Vagina (tissue), 2 donors: ENCODE measurements at regions not wholly inside any gene's neighbourhood (a gene's known extent, or its start where the extent isn't known, plus 50 kb on each side); places are given as distances from the start of the nearest gene placed in this dataset.

Experiments
- DNase-seq, 2 donors: peaks; one replicate each; pipeline ENCODE4 v3.0.0-alpha.2; 2017; ENCODE audit errors: extremely low spot score in 2 of 2
- H3K27ac ChIP-seq: fragments of 200-600 bp; sonication (generic); one replicate; pipeline ENCODE4 v1.5.1; 2019
- H3K27me3 ChIP-seq: fragments of 200-600 bp; sonication (generic); one replicate; pipeline ENCODE4 v1.5.1; 2019
- H3K36me3 ChIP-seq, 2 donors: fragments of 200-600 bp; sonication (generic); one replicate each; pipeline ENCODE4 v1.5.1; 2017 to 2019
- H3K4me1 ChIP-seq: fragments of 200-600 bp; sonication (generic); one replicate; pipeline ENCODE4 v1.5.1; 2019
- H3K4me3 ChIP-seq, 2 donors: fragments of 200-600 bp; sonication (generic); 1 replicate in 1 of 2; 2 replicates in 1 of 2; pipeline ENCODE4 v1.5.1; 2016 to 2019
- H3K9me3 ChIP-seq: fragments of 200-600 bp; sonication (generic); one replicate; pipeline ENCODE4 v1.5.1; 2019
- CTCF ChIP-seq, 3 experiments: fragments of 450-650 bp in 2 of 3; fragments of 200-600 bp in 1 of 3; sonication (generic) in 1 of 3; IDR thresholded peaks; one replicate each; pipeline ENCODE4 v1.5.1; 2017 to 2019; ENCODE audit warnings: antibody characterized with exemption in 3 of 3, mild to moderate bottlenecking in 2 of 3, moderate library complexity in 2 of 3
- POLR2A ChIP-seq, 2 donors: fragments of 450-650 bp; IDR thresholded peaks; one replicate each; pipeline ENCODE4 v1.6.1; 2017; ENCODE audit warnings: antibody characterized with exemption in 2 of 2, mild to moderate bottlenecking in 2 of 2, moderate library complexity in 2 of 2
- POLR2AphosphoS5 ChIP-seq, 2 donors: sonication (generic); formaldehyde crosslinking; IDR thresholded peaks; one replicate each; pipeline ENCODE4 v1.9.0; 2017; ENCODE audit warnings: antibody characterized with exemption in 2 of 2, mild to moderate bottlenecking in 2 of 2, low read depth in 1 of 2; ENCODE audit not compliant: insufficient read depth in 1 of 2
- intact Hi-C: fragments of 100-400 bp; cut with DNase I; formaldehyde crosslinking; loops from one replicate; pipeline ENCODE4 v1.15.1; 2023

GRCh38 chr15:35150361-35150760 lies 65.3 kb upstream of the NANOGP8 start:
- intact Hi-C loops, result no loop called here

GRCh38 chr15:35145336-35145735 lies 60.2 kb upstream of the NANOGP8 start:
- DNase-seq, result no peak
- peaks cover 20% of the 10 kb centered on the region for H3K4me1 ChIP-seq
- intact Hi-C loops, result no loop called here
- no peaks in the 10 kb centered on the region for H3K27me3 ChIP-seq
- H3K36me3 ChIP-seq, result no peaks in the 10 kb centered on the region
- H3K4me3 ChIP-seq, result no peak overlapping the region
- H3K9me3 ChIP-seq, result no peaks in the 10 kb centered on the region
- TF ChIP-seq CTCF (IDR thresholded peaks at IDR 0.05) (no peak), POLR2AphosphoS5 (IDR thresholded peaks at IDR 0.05; ENCODE audit: insufficient read depth in 1 of 2, low read depth in 1 of 2) (no peak), POLR2A (IDR thresholded peaks at IDR 0.05) (no peak)
- H3K27ac ChIP-seq, result no peak overlapping the region

More at GRCh38 chr15:35150361-35150760, 65.3 kb upstream of the NANOGP8 start:
- H3K27ac ChIP-seq, result no peak overlapping the region
- H3K27me3 ChIP-seq, result no peaks in the 10 kb centered on the region
- H3K9me3 ChIP-seq, result no peaks in the 10 kb centered on the region
- DNase-seq, result no peak
- H3K4me3 ChIP-seq, result no peak overlapping the region
- H3K4me1 ChIP-seq, result no peaks in the 10 kb centered on the region
- TF ChIP-seq POLR2AphosphoS5 (IDR thresholded peaks at IDR 0.05; ENCODE audit: insufficient read depth in 1 of 2, low read depth in 1 of 2), result no peak
- no peak for TF ChIP-seq CTCF (IDR thresholded peaks at IDR 0.05)
- TF ChIP-seq POLR2A (IDR thresholded peaks at IDR 0.05), result no peak
- no peaks in the 10 kb centered on the region for H3K36me3 ChIP-seq

- H3K27ac ChIP-seq, result peak overlapping the region; percentile 23
- H3K4me3 ChIP-seq, result no peak overlapping the region
- no peak for TF ChIP-seq CTCF (IDR thresholded peaks at IDR 0.05)
- no peak for TF ChIP-seq POLR2A (IDR thresholded peaks at IDR 0.05)
- no peak for TF ChIP-seq POLR2AphosphoS5 (IDR thresholded peaks at IDR 0.05; ENCODE audit: insufficient read depth in 1 of 2, low read depth in 1 of 2)
- DNase-seq, result no peak
- peaks cover 20% of the 10 kb centered on the region for H3K4me1 ChIP-seq
- no peaks in the 10 kb centered on the region for H3K27me3 ChIP-seq
- no peaks in the 10 kb centered on the region for H3K36me3 ChIP-seq
- no peaks in the 10 kb centered on the region for H3K9me3 ChIP-seq
- intact Hi-C loops, result no loop called here
Measured at GRCh38 chr15:35142578-35142977, 57.5 kb upstream of the NANOGP8 start.

DNA sequence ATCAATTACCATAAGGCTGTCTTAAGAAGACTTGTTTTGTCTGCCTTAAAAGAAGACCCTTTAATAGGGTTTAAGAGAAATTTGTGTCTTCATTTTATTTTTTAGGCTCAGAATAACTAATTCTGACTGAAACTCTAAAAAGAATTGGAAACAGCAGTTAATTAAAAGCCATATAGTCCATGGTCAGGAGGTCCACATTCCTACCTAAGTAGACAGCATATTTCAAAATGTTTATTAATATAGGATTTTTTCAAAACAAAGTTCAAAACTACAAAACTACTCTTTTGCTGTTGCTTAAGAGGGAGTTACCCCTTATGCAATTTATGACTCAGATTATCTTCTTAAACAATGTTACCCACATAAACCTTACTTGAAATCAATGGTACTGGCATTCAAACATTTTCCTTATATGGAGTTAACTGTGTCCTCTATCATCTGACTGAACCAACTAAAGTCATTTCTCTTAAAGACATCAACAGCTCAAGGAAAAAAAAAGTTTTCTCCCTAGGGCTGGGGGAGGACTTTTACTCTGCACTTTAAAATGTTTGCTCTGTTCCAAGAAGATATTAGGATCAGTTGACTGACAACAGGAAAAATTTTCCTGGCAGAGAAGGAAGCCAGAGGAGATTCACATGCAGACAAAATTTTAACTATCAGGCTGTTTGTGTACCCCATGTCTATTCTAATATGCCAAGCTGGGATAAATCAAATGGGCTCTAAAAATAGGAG lies 56.8 kb upstream of the NANOGP8 start:
- peak overlapping the region; percentile 23 for H3K27ac ChIP-seq
- H3K36me3 ChIP-seq, result no peaks in the 10 kb centered on the region
- DNase-seq, result no peak
- no peak for TF ChIP-seq POLR2A (IDR thresholded peaks at IDR 0.05)
- TF ChIP-seq CTCF (IDR thresholded peaks at IDR 0.05), result no peak
- peak in 1 of 2 donors; percentile 79 for TF ChIP-seq POLR2AphosphoS5 (IDR thresholded peaks at IDR 0.05; ENCODE audit: insufficient read depth in 1 of 2, low read depth in 1 of 2)
- H3K27me3 ChIP-seq, result no peaks in the 10 kb centered on the region
- intact Hi-C loops, result no loop called here
- H3K9me3 ChIP-seq, result no peaks in the 10 kb centered on the region
- no peak overlapping the region for H3K4me3 ChIP-seq
- peaks cover 20% of the 10 kb centered on the region for H3K4me1 ChIP-seq

- no peak for DNase-seq
- intact Hi-C loops, result no loop called here
- H3K27me3 ChIP-seq, result no peaks in the 10 kb centered on the region
- no peak overlapping the region for H3K4me3 ChIP-seq
- peaks cover 20% of the 10 kb centered on the region for H3K4me1 ChIP-seq
- no peaks in the 10 kb centered on the region for H3K36me3 ChIP-seq
- H3K27ac ChIP-seq, result no peak overlapping the region
- no peaks in the 10 kb centered on the region for H3K9me3 ChIP-seq
- TF ChIP-seq POLR2AphosphoS5 (IDR thresholded peaks at IDR 0.05; ENCODE audit: insufficient read depth in 1 of 2, low read depth in 1 of 2), result no peak
- TF ChIP-seq CTCF (IDR thresholded peaks at IDR 0.05), result no peak
- no peak for TF ChIP-seq POLR2A (IDR thresholded peaks at IDR 0.05)
Measured at GRCh38 chr15:35139822-35140221, 54.7 kb upstream of the NANOGP8 start.
